SK-N-SH treated with all-trans-retinoic acid at 6 μM for 48 hours (cell line): ENCODE measurements at regions not wholly inside any gene's neighbourhood (a gene's known extent, or its start where the extent isn't known, plus 50 kb on each side); places are given as distances from the start of the nearest gene placed in this dataset.

Source experiments
- ATAC-seq: fragments of 200-7000 bp; cut with Tn5 transposase; 3 replicates; pipeline ENCODE4 v1.9.1; 2020; ENCODE audit warnings: mild to moderate bottlenecking, moderate library complexity
- ARNTL ChIP-seq: fragments of 450-650 bp; formaldehyde crosslinking; IDR thresholded peaks from 2 replicates; pipeline ENCODE4 v1.5.0; 2020; ENCODE audit warnings: low read depth, mild to moderate bottlenecking, moderate library complexity, borderline replicate concordance
- BACH2 ChIP-seq: fragments of 250-450 bp; sonication (Bioruptor Pico); IDR thresholded peaks from 2 replicates; pipeline ENCODE4 v1.9.0; 2021; ENCODE audit warnings: mild to moderate bottlenecking, borderline replicate concordance
- CSDC2 ChIP-seq: fragments of 250-450 bp; sonication (Bioruptor Pico); IDR thresholded peaks from 2 replicates; pipeline ENCODE4 v1.5.0; 2020; ENCODE audit warnings: mild to moderate bottlenecking, moderate library complexity
- ESRRG ChIP-seq: fragments of 250-450 bp; sonication (Bioruptor Pico); IDR thresholded peaks from 2 replicates; pipeline ENCODE4 v1.6.1; 2021; ENCODE audit warnings: mild to moderate bottlenecking
- GLIS3 ChIP-seq: fragments of 250-450 bp; sonication (Bioruptor Pico); IDR thresholded peaks from 2 replicates; pipeline ENCODE4 v1.5.0; 2020; ENCODE audit warnings: mild to moderate bottlenecking, moderate library complexity
- ISL1 ChIP-seq: fragments of 250-450 bp; sonication (Bioruptor Pico); IDR thresholded peaks from 2 replicates; pipeline ENCODE4 v2.1.2; 2022; ENCODE audit warnings: mild to moderate bottlenecking, moderate library complexity
- OSR1 ChIP-seq: fragments of 250-450 bp; sonication (Bioruptor Pico); IDR thresholded peaks from 2 replicates; pipeline ENCODE4 v1.8.0; 2022; ENCODE audit warnings: moderate library complexity, mild to moderate bottlenecking, inconsistent platforms
- RARB ChIP-seq: fragments of 250-450 bp; sonication (Bioruptor Pico); IDR thresholded peaks from 2 replicates; pipeline ENCODE4 v1.8.0; 2021; ENCODE audit warnings: mild to moderate bottlenecking, moderate library complexity
- SNAI2 ChIP-seq: fragments of 250-450 bp; sonication (Bioruptor Pico); IDR thresholded peaks from 2 replicates; pipeline ENCODE4 v1.5.0; 2020; ENCODE audit warnings: mild to moderate bottlenecking, moderate library complexity
- TCF4 ChIP-seq: fragments of 250-450 bp; sonication (Bioruptor Pico); IDR thresholded peaks from 2 replicates; pipeline ENCODE4 v1.8.0; 2021; ENCODE audit warnings: mild to moderate bottlenecking, moderate library complexity, borderline replicate concordance
- TOX ChIP-seq: fragments of 250-450 bp; sonication (Bioruptor Pico); IDR thresholded peaks from 2 replicates; pipeline ENCODE4 v1.8.0; 2021; ENCODE audit warnings: mild to moderate bottlenecking, moderate library complexity, borderline replicate concordance
- ZC3H10 ChIP-seq: fragments of 250-450 bp; sonication (Bioruptor Pico); IDR thresholded peaks from 2 replicates; pipeline ENCODE4 v1.5.1; 2021; ENCODE audit warnings: mild to moderate bottlenecking, moderate library complexity
- ZFP3 ChIP-seq: fragments of 250-450 bp; sonication (Bioruptor Pico); IDR thresholded peaks from 2 replicates; pipeline ENCODE4 v1.5.0; 2020; ENCODE audit warnings: mild to moderate bottlenecking, moderate library complexity
- ZFP30 ChIP-seq: fragments of 450-650 bp; formaldehyde crosslinking; IDR thresholded peaks from 2 replicates; pipeline ENCODE4 v1.5.0; 2022; ENCODE audit warnings: mild to moderate bottlenecking, moderate library complexity
- ZNF565 ChIP-seq: fragments of 450-650 bp; formaldehyde crosslinking; conservative IDR thresholded peaks from 2 replicates; pipeline ENCODE4 v1.5.0; 2020; ENCODE audit warnings: low read depth, mild to moderate bottlenecking, moderate library complexity
- ZNF70 ChIP-seq: fragments of 450-650 bp; formaldehyde crosslinking; IDR thresholded peaks from 2 replicates; pipeline ENCODE4 v1.5.0; 2020; ENCODE audit warnings: mild to moderate bottlenecking, moderate library complexity
- ZNF8 ChIP-seq: fragments of 450-650 bp; formaldehyde crosslinking; IDR thresholded peaks from 2 replicates; pipeline ENCODE4 v1.5.0; 2020; ENCODE audit warnings: mild to moderate bottlenecking, moderate library complexity
- TF ChIP-seq, protein P1 (sequence below): fragments of 250-450 bp; sonication (Bioruptor Pico); IDR thresholded peaks from 2 replicates; pipeline ENCODE4 v1.8.0; 2021; ENCODE audit warnings: low read depth, mild to moderate bottlenecking, moderate library complexity, borderline replicate concordance
- TF ChIP-seq, protein P2 (sequence below): fragments of 250-450 bp; sonication (Bioruptor Pico); IDR thresholded peaks from 2 replicates; pipeline ENCODE4 v1.8.0; 2020; ENCODE audit warnings: mild to moderate bottlenecking, moderate library complexity, borderline replicate concordance
- TF ChIP-seq, protein P3 (sequence below): fragments of 250-450 bp; sonication (Bioruptor Pico); IDR thresholded peaks from 2 replicates; pipeline ENCODE4 v1.5.1; 2021; ENCODE audit warnings: mild to moderate bottlenecking, moderate library complexity
- TF ChIP-seq, protein P4 (sequence below): fragments of 250-450 bp; sonication (Bioruptor Pico); IDR thresholded peaks from 2 replicates; pipeline ENCODE4 v1.5.0; 2020; ENCODE audit warnings: mild to moderate bottlenecking, moderate library complexity
- TF ChIP-seq, protein P5 (sequence below): fragments of 250-450 bp; sonication (Bioruptor Pico); IDR thresholded peaks from 2 replicates; pipeline ENCODE4 v1.5.1; 2020; ENCODE audit warnings: low read depth, mild to moderate bottlenecking, moderate library complexity

DNA sequence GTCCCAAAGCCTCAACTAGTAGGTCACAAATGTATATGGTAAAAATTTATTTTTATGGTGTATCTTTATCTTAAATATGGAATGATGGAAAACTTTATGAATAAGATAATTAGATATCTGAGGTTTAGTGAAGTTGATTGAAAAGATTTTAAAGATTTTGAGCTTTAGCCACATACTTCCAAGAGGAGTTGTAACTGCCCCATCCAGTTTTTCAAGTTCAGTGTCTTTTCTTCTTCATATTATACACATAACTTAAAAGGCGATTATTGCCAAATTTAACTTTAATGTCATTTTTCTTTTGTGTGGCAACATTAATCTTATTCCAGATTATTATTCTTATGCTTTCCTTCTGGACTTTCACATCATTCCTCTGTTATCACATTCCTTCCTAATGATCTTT lies 266.4 kb downstream of the TINAG start (continued):
- TF ChIP-seq, protein P1, sequence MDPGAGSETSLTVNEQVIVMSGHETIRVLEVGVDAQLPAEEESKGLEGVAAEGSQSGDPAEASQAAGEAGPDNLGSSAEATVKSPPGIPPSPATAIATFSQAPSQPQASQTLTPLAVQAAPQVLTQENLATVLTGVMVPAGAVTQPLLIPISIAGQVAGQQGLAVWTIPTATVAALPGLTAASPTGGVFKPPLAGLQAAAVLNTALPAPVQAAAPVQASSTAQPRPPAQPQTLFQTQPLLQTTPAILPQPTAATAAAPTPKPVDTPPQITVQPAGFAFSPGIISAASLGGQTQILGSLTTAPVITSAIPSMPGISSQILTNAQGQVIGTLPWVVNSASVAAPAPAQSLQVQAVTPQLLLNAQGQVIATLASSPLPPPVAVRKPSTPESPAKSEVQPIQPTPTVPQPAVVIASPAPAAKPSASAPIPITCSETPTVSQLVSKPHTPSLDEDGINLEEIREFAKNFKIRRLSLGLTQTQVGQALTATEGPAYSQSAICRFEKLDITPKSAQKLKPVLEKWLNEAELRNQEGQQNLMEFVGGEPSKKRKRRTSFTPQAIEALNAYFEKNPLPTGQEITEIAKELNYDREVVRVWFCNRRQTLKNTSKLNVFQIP (CRISPR knock-in tag), result no peak

DNA sequence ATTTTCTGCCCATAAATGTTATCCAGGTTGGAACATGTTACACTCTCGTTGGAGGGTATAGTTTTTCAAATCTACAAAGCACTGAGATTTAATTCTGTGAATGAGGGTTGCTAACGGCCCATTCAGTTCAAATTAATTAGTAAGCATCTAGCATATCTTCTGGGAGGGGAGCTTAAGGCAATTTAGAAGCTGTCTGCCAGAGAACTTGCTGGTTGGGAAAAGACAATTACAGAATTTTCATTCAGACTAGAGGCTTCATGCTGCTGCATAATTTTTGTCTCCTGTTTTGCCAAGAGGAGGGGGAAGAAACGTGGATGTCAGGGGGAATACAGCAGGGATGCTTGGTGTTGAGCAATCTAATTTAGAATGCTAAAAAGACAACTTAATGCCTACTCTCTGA lies 268.3 kb upstream of the FAM83B start:
- no peak for ATAC-seq
- TF ChIP-seq, protein P2, sequence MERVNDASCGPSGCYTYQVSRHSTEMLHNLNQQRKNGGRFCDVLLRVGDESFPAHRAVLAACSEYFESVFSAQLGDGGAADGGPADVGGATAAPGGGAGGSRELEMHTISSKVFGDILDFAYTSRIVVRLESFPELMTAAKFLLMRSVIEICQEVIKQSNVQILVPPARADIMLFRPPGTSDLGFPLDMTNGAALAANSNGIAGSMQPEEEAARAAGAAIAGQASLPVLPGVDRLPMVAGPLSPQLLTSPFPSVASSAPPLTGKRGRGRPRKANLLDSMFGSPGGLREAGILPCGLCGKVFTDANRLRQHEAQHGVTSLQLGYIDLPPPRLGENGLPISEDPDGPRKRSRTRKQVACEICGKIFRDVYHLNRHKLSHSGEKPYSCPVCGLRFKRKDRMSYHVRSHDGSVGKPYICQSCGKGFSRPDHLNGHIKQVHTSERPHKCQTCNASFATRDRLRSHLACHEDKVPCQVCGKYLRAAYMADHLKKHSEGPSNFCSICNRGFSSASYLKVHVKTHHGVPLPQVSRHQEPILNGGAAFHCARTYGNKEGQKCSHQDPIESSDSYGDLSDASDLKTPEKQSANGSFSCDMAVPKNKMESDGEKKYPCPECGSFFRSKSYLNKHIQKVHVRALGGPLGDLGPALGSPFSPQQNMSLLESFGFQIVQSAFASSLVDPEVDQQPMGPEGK (CRISPR knock-in tag), result no peak
- TF ChIP-seq ZNF70 (CRISPR knock-in tag) (no peak), TOX (no peak), RARB (CRISPR knock-in tag) (no peak), ZNF565 (no peak), TCF4 (CRISPR knock-in tag) (no peak), ESRRG (no peak), OSR1 (CRISPR knock-in tag) (no peak), SNAI2 (CRISPR knock-in tag) (no peak), ISL1 (no peak), ARNTL (no peak), BACH2 (CRISPR knock-in tag) (no peak), GLIS3 (CRISPR knock-in tag) (no peak), ZC3H10 (CRISPR knock-in tag) (no peak), ZFP3 (no peak), ZNF8 (no peak)
- TF ChIP-seq, protein P3, sequence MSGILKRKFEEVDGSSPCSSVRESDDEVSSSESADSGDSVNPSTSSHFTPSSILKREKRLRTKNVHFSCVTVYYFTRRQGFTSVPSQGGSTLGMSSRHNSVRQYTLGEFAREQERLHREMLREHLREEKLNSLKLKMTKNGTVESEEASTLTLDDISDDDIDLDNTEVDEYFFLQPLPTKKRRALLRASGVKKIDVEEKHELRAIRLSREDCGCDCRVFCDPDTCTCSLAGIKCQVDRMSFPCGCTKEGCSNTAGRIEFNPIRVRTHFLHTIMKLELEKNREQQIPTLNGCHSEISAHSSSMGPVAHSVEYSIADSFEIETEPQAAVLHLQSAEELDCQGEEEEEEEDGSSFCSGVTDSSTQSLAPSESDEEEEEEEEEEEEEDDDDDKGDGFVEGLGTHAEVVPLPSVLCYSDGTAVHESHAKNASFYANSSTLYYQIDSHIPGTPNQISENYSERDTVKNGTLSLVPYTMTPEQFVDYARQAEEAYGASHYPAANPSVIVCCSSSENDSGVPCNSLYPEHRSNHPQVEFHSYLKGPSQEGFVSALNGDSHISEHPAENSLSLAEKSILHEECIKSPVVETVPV (CRISPR knock-in tag), result no peak
- TF ChIP-seq, protein P1 (CRISPR knock-in tag), result no peak
- TF ChIP-seq, protein P4, sequence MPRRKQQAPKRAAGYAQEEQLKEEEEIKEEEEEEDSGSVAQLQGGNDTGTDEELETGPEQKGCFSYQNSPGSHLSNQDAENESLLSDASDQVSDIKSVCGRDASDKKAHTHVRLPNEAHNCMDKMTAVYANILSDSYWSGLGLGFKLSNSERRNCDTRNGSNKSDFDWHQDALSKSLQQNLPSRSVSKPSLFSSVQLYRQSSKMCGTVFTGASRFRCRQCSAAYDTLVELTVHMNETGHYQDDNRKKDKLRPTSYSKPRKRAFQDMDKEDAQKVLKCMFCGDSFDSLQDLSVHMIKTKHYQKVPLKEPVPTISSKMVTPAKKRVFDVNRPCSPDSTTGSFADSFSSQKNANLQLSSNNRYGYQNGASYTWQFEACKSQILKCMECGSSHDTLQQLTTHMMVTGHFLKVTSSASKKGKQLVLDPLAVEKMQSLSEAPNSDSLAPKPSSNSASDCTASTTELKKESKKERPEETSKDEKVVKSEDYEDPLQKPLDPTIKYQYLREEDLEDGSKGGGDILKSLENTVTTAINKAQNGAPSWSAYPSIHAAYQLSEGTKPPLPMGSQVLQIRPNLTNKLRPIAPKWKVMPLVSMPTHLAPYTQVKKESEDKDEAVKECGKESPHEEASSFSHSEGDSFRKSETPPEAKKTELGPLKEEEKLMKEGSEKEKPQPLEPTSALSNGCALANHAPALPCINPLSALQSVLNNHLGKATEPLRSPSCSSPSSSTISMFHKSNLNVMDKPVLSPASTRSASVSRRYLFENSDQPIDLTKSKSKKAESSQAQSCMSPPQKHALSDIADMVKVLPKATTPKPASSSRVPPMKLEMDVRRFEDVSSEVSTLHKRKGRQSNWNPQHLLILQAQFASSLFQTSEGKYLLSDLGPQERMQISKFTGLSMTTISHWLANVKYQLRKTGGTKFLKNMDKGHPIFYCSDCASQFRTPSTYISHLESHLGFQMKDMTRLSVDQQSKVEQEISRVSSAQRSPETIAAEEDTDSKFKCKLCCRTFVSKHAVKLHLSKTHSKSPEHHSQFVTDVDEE (CRISPR knock-in tag), result no peak
- TF ChIP-seq, protein P5, sequence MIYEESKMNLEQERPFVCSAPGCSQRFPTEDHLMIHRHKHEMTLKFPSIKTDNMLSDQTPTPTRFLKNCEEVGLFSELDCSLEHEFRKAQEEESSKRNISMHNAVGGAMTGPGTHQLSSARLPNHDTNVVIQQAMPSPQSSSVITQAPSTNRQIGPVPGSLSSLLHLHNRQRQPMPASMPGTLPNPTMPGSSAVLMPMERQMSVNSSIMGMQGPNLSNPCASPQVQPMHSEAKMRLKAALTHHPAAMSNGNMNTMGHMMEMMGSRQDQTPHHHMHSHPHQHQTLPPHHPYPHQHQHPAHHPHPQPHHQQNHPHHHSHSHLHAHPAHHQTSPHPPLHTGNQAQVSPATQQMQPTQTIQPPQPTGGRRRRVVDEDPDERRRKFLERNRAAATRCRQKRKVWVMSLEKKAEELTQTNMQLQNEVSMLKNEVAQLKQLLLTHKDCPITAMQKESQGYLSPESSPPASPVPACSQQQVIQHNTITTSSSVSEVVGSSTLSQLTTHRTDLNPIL, result no peak

DNA sequence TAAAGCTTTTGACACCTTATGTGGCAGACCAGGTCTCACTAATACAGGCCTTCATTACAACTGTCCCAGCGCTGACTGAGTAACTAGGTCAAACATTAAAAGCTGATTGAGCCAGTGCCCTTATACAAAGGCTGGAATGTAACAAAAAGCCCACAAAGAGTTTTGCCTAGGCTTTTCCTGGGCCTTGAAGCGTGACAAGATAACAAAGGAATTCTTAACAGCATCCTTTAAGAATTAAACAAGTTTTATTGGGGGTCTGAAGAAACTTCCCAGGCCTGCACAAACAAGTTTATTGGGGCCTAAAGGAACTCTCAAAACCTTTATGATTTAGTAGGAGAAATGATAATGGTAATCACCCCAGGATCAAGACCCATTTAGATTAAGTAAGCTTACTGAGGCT lies 267.6 kb upstream of the FAM83B start:
- TF ChIP-seq ISL1 (no peak), GLIS3 (CRISPR knock-in tag) (no peak), ZFP30 (CRISPR knock-in tag) (no peak), OSR1 (CRISPR knock-in tag) (no peak), ZNF70 (CRISPR knock-in tag) (no peak), ESRRG (no peak), CSDC2 (CRISPR knock-in tag) (no peak), ZC3H10 (CRISPR knock-in tag) (no peak)
- TF ChIP-seq, protein P2 (CRISPR knock-in tag), result no peak
- TF ChIP-seq, protein P1 (CRISPR knock-in tag), result no peak
- TF ChIP-seq, protein P5, result no peak
- TF ChIP-seq, all 23 proteins: peak for 0
- no peak for ATAC-seq
